H9 (cell line): ENCODE measurements at regions not wholly inside any gene's neighbourhood (a gene's known extent, or its start where the extent isn't known, plus 50 kb on each side); places are given as distances from the start of the nearest gene placed in this dataset.

Source experiments
- DNase-seq: peaks from one replicate; pipeline ENCODE4 v3.0.0-alpha.2; 2017
- H2AFZ ChIP-seq: one replicate; pipeline ENCODE4 v1.6.1; 2013; ENCODE audit warnings: mild to moderate bottlenecking, low read length, control low read depth, moderate library complexity
- H2AK5ac ChIP-seq: 2 replicates; pipeline ENCODE4 v1.6.1; 2013; ENCODE audit warnings: low read length, control low read depth, mixed read lengths; ENCODE audit not compliant: insufficient read length
- H2BK120ac ChIP-seq: one replicate; pipeline ENCODE4 v1.6.1; 2013; ENCODE audit warnings: low read depth, mild to moderate bottlenecking, low read length, control low read depth, inconsistent platforms; ENCODE audit not compliant: poor library complexity, severe bottlenecking
- H2BK12ac ChIP-seq: 2 replicates; pipeline ENCODE4 v1.6.1; 2013; ENCODE audit warnings: low read length, control low read depth, mixed read lengths, low read depth; ENCODE audit not compliant: insufficient read length
- H2BK15ac ChIP-seq: 2 replicates; pipeline ENCODE4 v1.6.1; 2013; ENCODE audit warnings: low read depth, low read length, control low read depth
- H2BK20ac ChIP-seq: one replicate; pipeline ENCODE4 v1.6.1; 2013; ENCODE audit warnings: low read depth, mild to moderate bottlenecking, low read length, control low read depth, inconsistent platforms; ENCODE audit not compliant: poor library complexity, severe bottlenecking
- H2BK5ac ChIP-seq: 2 replicates; pipeline ENCODE4 v1.6.1; 2013; ENCODE audit warnings: low read length, control low read depth, mixed read lengths; ENCODE audit not compliant: insufficient read length
- H3K14ac ChIP-seq: 2 replicates; pipeline ENCODE4 v1.6.1; 2013; ENCODE audit warnings: low read length, control low read depth; ENCODE audit not compliant: insufficient read depth
- H3K18ac ChIP-seq: 2 replicates; pipeline ENCODE4 v1.6.1; 2013; ENCODE audit warnings: low read depth, mild to moderate bottlenecking, mixed read lengths, low read length, control low read depth; ENCODE audit not compliant: insufficient read length
- H3K23ac ChIP-seq: 2 replicates; pipeline ENCODE4 v1.6.1; 2013; ENCODE audit warnings: low read length, control low read depth, mixed read lengths, low read depth; ENCODE audit not compliant: insufficient read length
- H3K23me2 ChIP-seq: 2 replicates; pipeline ENCODE4 v1.6.1; 2013; ENCODE audit warnings: low read depth, mild to moderate bottlenecking, mixed read lengths, low read length, control low read depth; ENCODE audit not compliant: insufficient read length, poor library complexity, severe bottlenecking
- H3K27ac ChIP-seq: 2 replicates; pipeline ENCODE4 v1.5.1; 2013; ENCODE audit warnings: low read length, control low read depth, mixed read lengths, low read depth; ENCODE audit not compliant: insufficient read length
- H3K27me3 ChIP-seq: 2 replicates; pipeline ENCODE4 v1.6.1; 2013; ENCODE audit warnings: low read length, control low read depth, inconsistent platforms; ENCODE audit not compliant: insufficient read depth
- H3K4ac ChIP-seq: 2 replicates; pipeline ENCODE4 v1.6.1; 2013; ENCODE audit warnings: low read depth, mild to moderate bottlenecking, control low read depth, inconsistent platforms, low read length, moderate library complexity
- H3K4me1 ChIP-seq: 2 replicates; pipeline ENCODE4 v1.6.1; 2013; ENCODE audit warnings: low read length, control low read depth, inconsistent platforms; ENCODE audit not compliant: insufficient read depth
- H3K4me2 ChIP-seq: 2 replicates; pipeline ENCODE4 v1.6.1; 2013; ENCODE audit warnings: low read length, control low read depth, mixed read lengths; ENCODE audit not compliant: insufficient read length, insufficient read depth
- H3K56ac ChIP-seq: 2 replicates; pipeline ENCODE4 v1.6.1; 2013; ENCODE audit warnings: low read depth, mild to moderate bottlenecking, mixed read lengths, low read length, control low read depth; ENCODE audit not compliant: insufficient read length
- H3K79me1 ChIP-seq: 2 replicates; pipeline ENCODE4 v1.6.1; 2013; ENCODE audit warnings: low read depth, mild to moderate bottlenecking, moderate library complexity, low read length, control low read depth, inconsistent platforms; ENCODE audit not compliant: insufficient read depth, poor library complexity, severe bottlenecking
- H3K79me2 ChIP-seq: 2 replicates; pipeline ENCODE4 v1.6.1; 2013; ENCODE audit warnings: low read length, control low read depth, inconsistent platforms; ENCODE audit not compliant: insufficient read depth
- H3K9ac ChIP-seq: 2 replicates; pipeline ENCODE4 v1.6.1; 2013; ENCODE audit warnings: low read length, control low read depth, mixed read lengths; ENCODE audit not compliant: insufficient read length; ENCODE audit errors: extremely low read depth
- H3K9me3 ChIP-seq: one replicate; pipeline ENCODE4 v1.6.1; 2013; ENCODE audit warnings: low read depth, low read length, inconsistent platforms; ENCODE audit not compliant: control insufficient read depth
- H3T11ph ChIP-seq: one replicate; pipeline ENCODE4 v1.6.1; 2013; ENCODE audit warnings: mild to moderate bottlenecking, low read length, control low read depth, inconsistent platforms
- H4K20me1 ChIP-seq: one replicate; pipeline ENCODE4 v1.6.1; 2013; ENCODE audit not compliant: control insufficient read depth, insufficient read length, insufficient read depth
- H4K5ac ChIP-seq: 2 replicates; pipeline ENCODE4 v1.6.1; 2013; ENCODE audit warnings: low read depth, mild to moderate bottlenecking, mixed read lengths, low read length, control low read depth; ENCODE audit not compliant: insufficient read length
- H4K8ac ChIP-seq: replicated peaks from 2 replicates; pipeline ENCODE4 v1.6.1; 2013; ENCODE audit warnings: low read length, control low read depth, mixed read lengths, low read depth; ENCODE audit not compliant: insufficient read length
- H4K91ac ChIP-seq: 2 replicates; pipeline ENCODE4 v1.6.1; 2013; ENCODE audit warnings: low read depth, mild to moderate bottlenecking, moderate library complexity, mixed read lengths, low read length, control low read depth; ENCODE audit not compliant: insufficient read length
- H3K27ac Mint-ChIP-seq, 3 experiments: 2 replicates in 2 of 3; 3 replicates in 1 of 3; pipeline ENCODE4 v1.8.0; 2020 to 2021; ENCODE audit warnings: mixed read lengths in 3 of 3, mild to moderate bottlenecking in 1 of 3, moderate library complexity in 1 of 3
- H3K27me3 Mint-ChIP-seq: 2 replicates; pipeline ENCODE4 v1.8.0; 2021; ENCODE audit warnings: low read depth, mild to moderate bottlenecking, moderate library complexity, mixed read lengths
- H3K36me3 Mint-ChIP-seq, 3 experiments: 2 replicates in 2 of 3; 3 replicates in 1 of 3; pipeline ENCODE4 v1.8.0; 2020 to 2021; ENCODE audit warnings: low read depth in 3 of 3, mixed read lengths in 3 of 3; ENCODE audit not compliant: insufficient read depth in 1 of 3
- H3K4me1 Mint-ChIP-seq, 2 experiments: 2 replicates each; pipeline ENCODE4 v1.8.0; 2020; ENCODE audit warnings: mixed read lengths in 2 of 2
- H3K4me3 Mint-ChIP-seq, 2 experiments: 2 replicates in 1 of 2; 3 replicates in 1 of 2; pipeline ENCODE4 v1.8.0; 2020 to 2021; ENCODE audit warnings: mild to moderate bottlenecking in 2 of 2, mixed read lengths in 2 of 2, moderate library complexity in 1 of 2
- H3K9me3 Mint-ChIP-seq, 2 experiments: 2 replicates in 1 of 2; 3 replicates in 1 of 2; pipeline ENCODE4 v1.8.0; 2020; ENCODE audit warnings: mild to moderate bottlenecking in 2 of 2, mixed read lengths in 2 of 2, moderate library complexity in 1 of 2
- CTCF ChIP-seq: fragments of 200-600 bp; sonication (generic); conservative IDR thresholded peaks from 3 replicates; pipeline ENCODE4 v1.8.0; 2021; ENCODE audit warnings: antibody characterized with exemption, mild to moderate bottlenecking
- WGBS: extraction: QIAGEN DNeasy Blood & Tissue Kit; methylation state at CpG from one replicate; pipeline ENCODE4 v1.1.7; 2013; ENCODE audit warnings: missing lambda C conversion rate, low lambda C conversion rate, mixed read lengths; ENCODE audit not compliant: insufficient read length; ENCODE audit errors: extremely low coverage; 5-methylcytosine and 5-hydroxymethylcytosine counted together

GRCh38 chr18:60191926-60192325 lies 180.6 kb downstream of the MC4R start:
- H3K27me3 Mint-ChIP-seq, result no peaks in the 10 kb centered on the region
- no peak for DNase-seq
- no peak overlapping the region for H4K5ac ChIP-seq
- H3K56ac ChIP-seq, result no peak overlapping the region
- no peaks in the 10 kb centered on the region for H3K9me3 ChIP-seq
- WGBS, result no CpG with 5 or more reads among the region's 3 CpGs
- H2BK5ac ChIP-seq, result no peak overlapping the region
- peaks cover 2% of the 10 kb centered on the region in 2 experiments; a peak in 2 of 5 replicates for H3K9me3 Mint-ChIP-seq
- no peak overlapping the region for H3K9ac ChIP-seq
- H2BK120ac ChIP-seq, result no peak overlapping the region
- H4K20me1 ChIP-seq, result no peaks in the 10 kb centered on the region
- no peak overlapping the region for H2AFZ ChIP-seq
- H4K8ac ChIP-seq, result no peak overlapping the region
- no peaks in the 10 kb centered on the region for H3K27me3 ChIP-seq
- H2BK15ac ChIP-seq, result no peak overlapping the region
- H3K14ac ChIP-seq, result no peak overlapping the region
- no peak overlapping the region for H3K23ac ChIP-seq
- H3K4me1 Mint-ChIP-seq, result peaks cover 8 to 13% of the 10 kb centered on the region in 2 experiments
- no peak overlapping the region for H3T11ph ChIP-seq
- no peak overlapping the region for H2BK20ac ChIP-seq
- no peak overlapping the region for H3K27ac Mint-ChIP-seq
- no peaks in the 10 kb centered on the region for H3K79me2 ChIP-seq
- H3K27ac ChIP-seq, result no peak overlapping the region
- no peaks in the 10 kb centered on the region; the same call in 1 of the 2 replicates for H3K4me1 ChIP-seq
- no peak overlapping the region for H2AK5ac ChIP-seq
- H3K4me3 Mint-ChIP-seq, result no peak overlapping the region
- H3K79me1 ChIP-seq, result no peaks in the 10 kb centered on the region
- H3K18ac ChIP-seq, result no peak overlapping the region
- H3K4ac ChIP-seq, result no peak overlapping the region
- TF ChIP-seq CTCF, result no peak
- H4K91ac ChIP-seq, result no peak overlapping the region
- H3K36me3 Mint-ChIP-seq, result peaks cover 0 to 4% (median 0%) of the 10 kb centered on the region in 3 experiments; a peak in 2 of 7 replicates
- no peaks in the 10 kb centered on the region for H3K23me2 ChIP-seq
- H2BK12ac ChIP-seq, result no peak overlapping the region
- H3K4me2 ChIP-seq, result no peak overlapping the region
